GM12878 (cell line): ENCODE measurements at regions not wholly inside any gene's neighbourhood (a gene's known extent, or its start where the extent isn't known, plus 50 kb on each side); places are given as distances from the start of the nearest gene placed in this dataset.

Source experiments
- PAX5 ChIP-seq: IDR thresholded peaks from 2 replicates; pipeline ENCODE4 v1.6.1; 2011; ENCODE audit warnings: low read depth, low read length, borderline replicate concordance
- TF ChIP-seq, protein P1 (sequence below): IDR thresholded peaks from 2 replicates; pipeline ENCODE4 v1.6.1; 2012; ENCODE audit warnings: mild to moderate bottlenecking, low read depth, low read length

GRCh38 chr11:33413301-33413700 lies 156.1 kb downstream of the HIPK3 start:
- TF ChIP-seq, protein P1, sequence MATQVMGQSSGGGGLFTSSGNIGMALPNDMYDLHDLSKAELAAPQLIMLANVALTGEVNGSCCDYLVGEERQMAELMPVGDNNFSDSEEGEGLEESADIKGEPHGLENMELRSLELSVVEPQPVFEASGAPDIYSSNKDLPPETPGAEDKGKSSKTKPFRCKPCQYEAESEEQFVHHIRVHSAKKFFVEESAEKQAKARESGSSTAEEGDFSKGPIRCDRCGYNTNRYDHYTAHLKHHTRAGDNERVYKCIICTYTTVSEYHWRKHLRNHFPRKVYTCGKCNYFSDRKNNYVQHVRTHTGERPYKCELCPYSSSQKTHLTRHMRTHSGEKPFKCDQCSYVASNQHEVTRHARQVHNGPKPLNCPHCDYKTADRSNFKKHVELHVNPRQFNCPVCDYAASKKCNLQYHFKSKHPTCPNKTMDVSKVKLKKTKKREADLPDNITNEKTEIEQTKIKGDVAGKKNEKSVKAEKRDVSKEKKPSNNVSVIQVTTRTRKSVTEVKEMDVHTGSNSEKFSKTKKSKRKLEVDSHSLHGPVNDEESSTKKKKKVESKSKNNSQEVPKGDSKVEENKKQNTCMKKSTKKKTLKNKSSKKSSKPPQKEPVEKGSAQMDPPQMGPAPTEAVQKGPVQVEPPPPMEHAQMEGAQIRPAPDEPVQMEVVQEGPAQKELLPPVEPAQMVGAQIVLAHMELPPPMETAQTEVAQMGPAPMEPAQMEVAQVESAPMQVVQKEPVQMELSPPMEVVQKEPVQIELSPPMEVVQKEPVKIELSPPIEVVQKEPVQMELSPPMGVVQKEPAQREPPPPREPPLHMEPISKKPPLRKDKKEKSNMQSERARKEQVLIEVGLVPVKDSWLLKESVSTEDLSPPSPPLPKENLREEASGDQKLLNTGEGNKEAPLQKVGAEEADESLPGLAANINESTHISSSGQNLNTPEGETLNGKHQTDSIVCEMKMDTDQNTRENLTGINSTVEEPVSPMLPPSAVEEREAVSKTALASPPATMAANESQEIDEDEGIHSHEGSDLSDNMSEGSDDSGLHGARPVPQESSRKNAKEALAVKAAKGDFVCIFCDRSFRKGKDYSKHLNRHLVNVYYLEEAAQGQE, result no peak
- no peak for TF ChIP-seq PAX5
